ENCODE measurements at regions not wholly inside any gene's neighbourhood (a gene's known extent, or its start where the extent isn't known, plus 50 kb on each side); places are given as distances from the start of the nearest gene placed in this dataset.
"Not testable (repeated sequence)": the region's sequence is repeated elsewhere in the genome, so short reads cannot be mapped to it uniquely, and the experiment has no call there.

DNA sequence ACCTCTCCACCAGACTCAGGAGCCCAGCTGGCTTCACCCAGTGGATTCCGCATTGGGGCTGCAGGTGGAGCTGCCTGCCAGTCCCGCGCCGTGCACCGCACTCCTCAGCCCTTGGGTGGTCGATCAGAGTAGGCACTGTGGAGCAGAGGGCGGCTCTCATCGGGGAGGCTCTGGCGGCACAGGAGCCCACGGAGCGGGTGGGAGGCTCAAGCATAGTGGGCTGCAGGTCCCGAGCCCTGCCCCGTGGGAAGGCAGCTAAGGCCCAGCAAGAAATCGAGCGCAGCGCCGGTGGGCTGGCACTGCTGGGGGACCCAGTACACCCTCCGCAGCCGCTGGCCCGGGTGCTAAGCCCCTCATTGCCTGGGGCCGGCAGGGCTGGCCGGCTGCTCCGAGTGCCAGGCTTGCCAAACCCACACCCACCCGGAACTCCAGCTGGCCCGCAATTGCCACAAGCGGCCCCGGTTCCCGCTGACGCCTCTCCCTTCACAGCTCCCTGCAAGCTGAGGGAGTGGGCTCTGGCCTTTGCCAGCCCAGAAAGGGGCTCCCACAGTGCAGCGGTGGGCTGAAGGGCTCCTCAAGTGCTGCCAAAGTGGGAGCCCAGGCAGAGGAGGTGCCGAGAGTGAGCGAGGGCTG, 2065.8 kb upstream of the CDH6 start:
- TF ChIP-seq CTCF (IDR thresholded peaks at IDR 0.05; ENCODE audit: low read depth, low read length); POLR2A (IDR thresholded peaks at IDR 0.05; ENCODE audit: extremely low read depth, insufficient read length); MYC (IDR thresholded peaks at IDR 0.05; ENCODE audit: low read depth, low read length): not testable (repeated sequence)
- TF ChIP-seq, protein P1, sequence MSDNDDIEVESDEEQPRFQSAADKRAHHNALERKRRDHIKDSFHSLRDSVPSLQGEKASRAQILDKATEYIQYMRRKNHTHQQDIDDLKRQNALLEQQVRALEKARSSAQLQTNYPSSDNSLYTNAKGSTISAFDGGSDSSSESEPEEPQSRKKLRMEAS (IDR thresholded peaks at IDR 0.05; ENCODE audit: low read depth, low read length): not testable (repeated sequence)
